HG03064 (cell line): ENCODE measurements at regions not wholly inside any gene's neighbourhood (a gene's known extent, or its start where the extent isn't known, plus 50 kb on each side); places are given as distances from the start of the nearest gene placed in this dataset.
"Not testable (repeated sequence)": the region's sequence is repeated elsewhere in the genome, so short reads cannot be mapped to it uniquely, and the experiment has no call there.

Experiments
- ATAC-seq: cut with Tn5 transposase; IDR thresholded peaks from one replicate; pipeline ENCODE4 v1.9.1; 2021; ENCODE audit warnings: low read depth; ENCODE audit not compliant: unreplicated experiment

- ATAC-seq, result no peak
These were observed 301.4 kb upstream of the AADAT start for GRCh38 chr4:170391066-170391740.

GRCh38 chr4:170389411-170389810, 299.7 kb upstream of the AADAT start:
- no peak for ATAC-seq

GRCh38 chr4:170388255-170388654, 298.5 kb upstream of the AADAT start:
- no peak for ATAC-seq

GRCh38 chr4:170386971-170387370, 297.2 kb upstream of the AADAT start:
- ATAC-seq, result no peak

GRCh38 chr4:170386511-170386910, 296.8 kb upstream of the AADAT start:
- ATAC-seq, result no peak

- peak; percentile 98 for ATAC-seq
These were observed 285.0 kb upstream of the AADAT start for GRCh38 chr4:170374770-170375169.

GRCh38 chr4:170348945-170349344, 259.2 kb upstream of the AADAT start:
- ATAC-seq, result no peak

- ATAC-seq, result not testable (repeated sequence)
These were observed 257.4 kb upstream of the AADAT start for GRCh38 chr4:170347191-170347590.

- no peak for ATAC-seq
These were observed 249.8 kb upstream of the AADAT start for GRCh38 chr4:170339522-170339921.

GRCh38 chr4:170336238-170336775, 246.6 kb upstream of the AADAT start:
- ATAC-seq, result peak; percentile 85

- no peak for ATAC-seq
These were observed 235.8 kb upstream of the AADAT start for GRCh38 chr4:170325599-170325998.

- ATAC-seq, result no peak
These were observed 233.9 kb upstream of the AADAT start for GRCh38 chr4:170323623-170324022.

- no peak for ATAC-seq
These were observed 217.4 kb upstream of the AADAT start for GRCh38 chr4:170307182-170307581.

GRCh38 chr4:170306208-170306607, 216.5 kb upstream of the AADAT start:
- ATAC-seq, result no peak

- no peak for ATAC-seq
These were observed 215.9 kb upstream of the AADAT start for GRCh38 chr4:170305627-170306026.

- no peak for ATAC-seq
These were observed 191.3 kb upstream of the AADAT start for GRCh38 chr4:170281027-170281426.

- no peak for ATAC-seq
These were observed 188.7 kb upstream of the AADAT start for GRCh38 chr4:170278460-170278859.

GRCh38 chr4:170274616-170275015, 184.9 kb upstream of the AADAT start:
- no peak for ATAC-seq

- ATAC-seq, result no peak
These were observed 183.2 kb upstream of the AADAT start for GRCh38 chr4:170272959-170273358.

GRCh38 chr4:170271723-170272122, 182.0 kb upstream of the AADAT start:
- ATAC-seq, result no peak

GRCh38 chr4:170270628-170271027, 180.9 kb upstream of the AADAT start:
- no peak for ATAC-seq

- no peak for ATAC-seq
These were observed 180.2 kb upstream of the AADAT start for GRCh38 chr4:170269950-170270349.
